ENCODE measurements at regions not wholly inside any gene's neighbourhood (a gene's known extent, or its start where the extent isn't known, plus 50 kb on each side); places are given as distances from the start of the nearest gene placed in this dataset.

GRCh38 chr5:92543201-92543600 lies 1037.8 kb downstream of the NR2F1-AS1 start:
- TF ChIP-seq CTCF (IDR thresholded peaks at IDR 0.05; ENCODE audit: insufficient read depth, low read length): no peak
- no peak for TF ChIP-seq REST (IDR thresholded peaks at IDR 0.05; ENCODE audit: insufficient replicate concordance, low read depth)
- no peak for TF ChIP-seq SPI1 (IDR thresholded peaks at IDR 0.05; ENCODE audit: borderline replicate concordance, low read depth)
- no peak for TF ChIP-seq POLR2AphosphoS5 (IDR thresholded peaks at IDR 0.05; ENCODE audit: low read depth)
- TF ChIP-seq GABPA (IDR thresholded peaks at IDR 0.05; ENCODE audit: low read depth): no peak

Measured in HL-60 (cell line).